Astrocyte of the cerebellum (primary cell): ENCODE measurements at regions not wholly inside any gene's neighbourhood (a gene's known extent, or its start where the extent isn't known, plus 50 kb on each side); places are given as distances from the start of the nearest gene placed in this dataset.

Source experiments
- DNase-seq: peaks from one replicate; pipeline ENCODE4 v3.0.0-alpha.2; 2011; ENCODE audit warnings: low read depth
- H3K4me3 ChIP-seq: 2 replicates; pipeline ENCODE4 v1.5.1; 2011; ENCODE audit warnings: mild to moderate bottlenecking, low read depth, low read length, moderate library complexity
- CTCF ChIP-seq: IDR thresholded peaks from 2 replicates; pipeline ENCODE4 v1.5.1; 2012; ENCODE audit warnings: low read length, low read depth, moderate library complexity, mild to moderate bottlenecking; ENCODE audit errors: missing control alignments
- in situ Hi-C: cut with HindIII; loops from 2 replicates; pipeline ENCODE4 v1.10.0; 2017; ENCODE audit warnings: low sequenced_read_pairs

DNA sequence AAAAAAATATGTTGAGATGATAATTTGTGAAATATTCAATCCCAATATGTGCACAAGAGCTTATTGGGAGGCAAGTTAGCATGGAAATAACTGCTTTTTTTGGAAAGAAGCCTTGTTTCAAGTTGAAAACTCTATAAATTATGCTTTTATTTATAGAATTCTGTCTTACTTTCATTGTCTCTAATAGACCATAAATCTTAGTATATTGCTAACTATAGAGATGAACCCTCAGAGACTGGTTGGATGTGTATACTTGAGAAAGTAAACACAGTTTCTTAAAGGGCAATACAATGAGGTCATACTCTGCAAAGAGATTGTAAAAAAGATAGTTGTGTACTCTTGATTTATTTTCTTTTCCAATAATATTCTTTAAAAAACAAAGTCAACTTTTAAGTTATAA lies 530.3 kb downstream of the SPATA31D1 start:
- no peak for TF ChIP-seq CTCF
- no peak for DNase-seq
- no peak overlapping the region for H3K4me3 ChIP-seq
- in situ Hi-C loops, result no loop called here

- H3K4me3 ChIP-seq, result no peak overlapping the region
- DNase-seq, result no peak
- no peak for TF ChIP-seq CTCF
- in situ Hi-C loops, result no loop called here
Observed at GRCh38 chr9:82519332-82519731, 530.8 kb downstream of the SPATA31D1 start.

DNA sequence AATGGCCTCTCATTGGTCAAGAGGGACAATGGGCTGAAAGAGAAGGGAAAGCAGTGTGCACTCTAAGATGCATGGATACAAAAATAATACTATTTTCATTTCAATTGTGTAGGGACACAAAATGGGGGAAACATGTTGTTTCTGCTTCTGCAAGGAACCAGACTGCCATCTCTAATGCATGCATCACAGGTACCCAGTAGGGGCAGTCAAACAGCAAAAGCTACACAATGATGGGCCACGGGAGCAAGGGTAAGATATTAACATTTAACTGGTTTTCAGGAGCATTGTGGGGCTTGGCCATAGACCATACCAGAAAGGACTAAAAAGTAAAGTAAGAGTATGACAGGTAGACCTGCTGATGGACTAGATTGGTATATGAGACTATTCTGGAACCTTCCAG lies 535.8 kb downstream of the SPATA31D1 start:
- DNase-seq, result no peak
- in situ Hi-C loops, result no loop called here
- H3K4me3 ChIP-seq, result no peak overlapping the region
- TF ChIP-seq CTCF, result no peak

DNA sequence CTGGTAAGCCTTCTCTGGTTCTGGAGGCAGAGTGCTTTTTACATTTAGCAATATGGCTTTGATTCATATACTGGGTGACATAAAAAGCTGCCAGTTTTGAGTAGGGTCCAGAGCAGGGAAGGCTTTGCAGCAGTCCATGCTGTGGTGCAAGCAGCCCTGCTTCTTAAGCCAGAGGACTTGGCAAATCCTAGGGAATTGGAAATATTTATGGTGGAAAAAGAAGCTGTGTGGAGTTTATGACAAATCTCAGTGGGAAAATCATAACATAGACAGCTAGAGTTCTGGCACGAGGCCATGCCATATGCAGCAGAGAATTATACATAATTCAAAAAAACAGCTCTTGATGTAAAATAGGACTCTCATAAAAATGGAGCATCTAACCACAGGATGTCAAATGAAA lies 536.4 kb downstream of the RASEF start:
- H3K4me3 ChIP-seq, result no peak overlapping the region
- in situ Hi-C loops, result no loop called here
- TF ChIP-seq CTCF, result no peak
- no peak for DNase-seq

DNA sequence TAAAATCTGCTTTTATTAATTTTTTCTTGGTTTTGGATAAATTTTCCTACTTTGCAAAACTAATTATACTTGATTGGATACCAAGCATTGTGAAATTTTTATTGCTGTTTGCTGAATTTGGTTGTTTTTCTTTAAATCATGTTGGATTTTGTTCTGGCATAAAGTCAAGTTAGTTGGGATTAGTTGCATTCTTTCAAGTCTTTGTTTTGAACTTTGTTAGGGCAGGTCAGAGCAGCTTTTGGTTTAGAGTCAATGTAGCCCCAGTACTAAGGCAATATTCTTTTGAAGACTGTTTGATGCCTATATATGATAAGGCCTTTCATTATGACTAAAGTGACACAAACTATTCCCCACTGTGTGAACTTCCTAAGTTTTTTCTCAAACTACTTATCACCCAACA lies 531.1 kb downstream of the RASEF start:
- TF ChIP-seq CTCF, result no peak
- no peak overlapping the region for H3K4me3 ChIP-seq
- in situ Hi-C loops, result no loop called here
- DNase-seq, result no peak

- no peak overlapping the region for H3K4me3 ChIP-seq
- in situ Hi-C loops, result no loop called here
- TF ChIP-seq CTCF, result no peak
- DNase-seq, result no peak
Observed at GRCh38 chr9:82532504-82533180, 530.3 kb downstream of the RASEF start.
